GM06990 (cell line): ENCODE measurements at regions not wholly inside any gene's neighbourhood (a gene's known extent, or its start where the extent isn't known, plus 50 kb on each side); places are given as distances from the start of the nearest gene placed in this dataset.

ENCODE experiments used
- DNase-seq: peaks from one replicate; pipeline ENCODE4 v3.0.0-alpha.2; 2011; ENCODE audit not compliant: insufficient read length; ENCODE audit errors: extremely low read depth
- H3K27me3 ChIP-seq: replicated peaks from 2 replicates; pipeline ENCODE4 v1.6.0; 2011; ENCODE audit warnings: low read length; ENCODE audit not compliant: control insufficient read depth, insufficient read depth
- H3K36me3 ChIP-seq: 2 replicates; pipeline ENCODE4 v1.5.1; 2011; ENCODE audit warnings: low read length; ENCODE audit not compliant: control insufficient read depth, insufficient read depth
- H3K4me3 ChIP-seq: replicated peaks from 2 replicates; pipeline ENCODE4 v1.5.1; 2011; ENCODE audit warnings: low read depth, mild to moderate bottlenecking, control low read depth, low read length
- CTCF ChIP-seq: IDR thresholded peaks from 2 replicates; pipeline ENCODE4 v1.5.1; 2011; ENCODE audit warnings: low read length, control low read depth, mild to moderate bottlenecking, inconsistent platforms; ENCODE audit not compliant: insufficient read depth, poor library complexity, severe bottlenecking

GRCh38 chr2:66073172-66073571, 361.8 kb upstream of the MEIS1 start:
- TF ChIP-seq CTCF: no peak
- no peaks in the 10 kb centered on the region for H3K36me3 ChIP-seq
- DNase-seq: no peak
- H3K27me3 ChIP-seq: no peaks in the 10 kb centered on the region
- no peak overlapping the region for H3K4me3 ChIP-seq

GRCh38 chr2:66070721-66071602, 364.0 kb upstream of the MEIS1 start:
- TF ChIP-seq CTCF: no peak
- DNase-seq: no peak
- no peaks in the 10 kb centered on the region for H3K27me3 ChIP-seq
- no peak overlapping the region for H3K4me3 ChIP-seq
- no peaks in the 10 kb centered on the region for H3K36me3 ChIP-seq

- no peak for DNase-seq
- TF ChIP-seq CTCF: no peak
- H3K36me3 ChIP-seq: no peaks in the 10 kb centered on the region
- no peak overlapping the region for H3K4me3 ChIP-seq
- H3K27me3 ChIP-seq: no peaks in the 10 kb centered on the region
These were observed 364.8 kb upstream of the MEIS1 start for GRCh38 chr2:66069937-66070720.

- H3K4me3 ChIP-seq: no peak overlapping the region
- no peak for TF ChIP-seq CTCF
- no peak for DNase-seq
These were observed 368.9 kb upstream of the MEIS1 start for GRCh38 chr2:66066032-66066431.

GRCh38 chr2:66059332-66059731, 375.6 kb upstream of the MEIS1 start:
- no peak for DNase-seq
- TF ChIP-seq CTCF: no peak
- Histone ChIP-seq H3K36me3 (no peaks in the 10 kb centered on the region), H3K4me3 (no peak overlapping the region), H3K27me3 (no peaks in the 10 kb centered on the region)

More at GRCh38 chr2:66066032-66066431, 368.9 kb upstream of the MEIS1 start:
- no peaks in the 10 kb centered on the region for H3K27me3 ChIP-seq
- no peaks in the 10 kb centered on the region for H3K36me3 ChIP-seq
